HepG2 (cell line): ENCODE measurements at regions not wholly inside any gene's neighbourhood (a gene's known extent, or its start where the extent isn't known, plus 50 kb on each side); places are given as distances from the start of the nearest gene placed in this dataset.

Experiments used
- EZH2 ChIP-seq: conservative IDR thresholded peaks from 2 replicates; pipeline ENCODE4 v1.6.1; 2012; ENCODE audit warnings: mild to moderate bottlenecking, low read depth, low read length, moderate library complexity
- FOXK2 ChIP-seq: fragments of 450-650 bp; IDR thresholded peaks from 2 replicates; pipeline ENCODE4 v1.6.1; 2016
- KLF13 ChIP-seq: sonication (generic); formaldehyde crosslinking; IDR thresholded peaks from 2 replicates; pipeline ENCODE4 v1.4.0; 2020; ENCODE audit warnings: mild to moderate bottlenecking, missing genetic modification reagents
- MXI1 ChIP-seq: IDR thresholded peaks from 3 replicates; pipeline ENCODE4 v1.6.1; 2012; ENCODE audit warnings: low read depth, low read length, inconsistent platforms, borderline replicate concordance
- POLR2A ChIP-seq, 2 experiments: IDR thresholded peaks; 2 replicates each; pipeline ENCODE4 v1.6.1; 2011; ENCODE audit warnings: low read depth in 2 of 2, low read length in 2 of 2, mild to moderate bottlenecking in 1 of 2, moderate library complexity in 1 of 2; ENCODE audit not compliant: insufficient read depth in 1 of 2
- RAD21 ChIP-seq: fragments of 450-650 bp; formaldehyde crosslinking; IDR thresholded peaks from 2 replicates; pipeline ENCODE4 v1.5.0; 2020; ENCODE audit warnings: mild to moderate bottlenecking
- SPEN ChIP-seq: sonication (generic); formaldehyde crosslinking; IDR thresholded peaks from 2 replicates; pipeline ENCODE4 v1.5.1; 2020; ENCODE audit warnings: low read depth, mild to moderate bottlenecking, missing genetic modification reagents
- STAG1 ChIP-seq: sonication (generic); formaldehyde crosslinking; IDR thresholded peaks from 2 replicates; pipeline ENCODE4 v1.4.0; 2020; ENCODE audit warnings: missing genetic modification reagents
- TBL1XR1 ChIP-seq: fragments of 150-350 bp; IDR thresholded peaks from 2 replicates; pipeline ENCODE4 v1.6.1; 2014; ENCODE audit warnings: borderline replicate concordance, low read length; ENCODE audit not compliant: partially characterized antibody
- TF ChIP-seq, protein P1 (sequence below): IDR thresholded peaks from 2 replicates; pipeline ENCODE4 v1.6.1; 2016
- TF ChIP-seq, protein P2 (sequence below), 2 experiments: IDR thresholded peaks; 2 replicates each; pipeline ENCODE4 v1.6.1; 2011 to 2012; ENCODE audit warnings: low read length in 2 of 2, borderline replicate concordance in 1 of 2, low read depth in 1 of 2, mild to moderate bottlenecking in 1 of 2, moderate library complexity in 1 of 2
- TF ChIP-seq, protein P3 (sequence below): sonication (generic); formaldehyde crosslinking; conservative IDR thresholded peaks from 2 replicates; pipeline ENCODE4 v1.4.0; 2020; ENCODE audit warnings: missing genetic modification reagents

DNA sequence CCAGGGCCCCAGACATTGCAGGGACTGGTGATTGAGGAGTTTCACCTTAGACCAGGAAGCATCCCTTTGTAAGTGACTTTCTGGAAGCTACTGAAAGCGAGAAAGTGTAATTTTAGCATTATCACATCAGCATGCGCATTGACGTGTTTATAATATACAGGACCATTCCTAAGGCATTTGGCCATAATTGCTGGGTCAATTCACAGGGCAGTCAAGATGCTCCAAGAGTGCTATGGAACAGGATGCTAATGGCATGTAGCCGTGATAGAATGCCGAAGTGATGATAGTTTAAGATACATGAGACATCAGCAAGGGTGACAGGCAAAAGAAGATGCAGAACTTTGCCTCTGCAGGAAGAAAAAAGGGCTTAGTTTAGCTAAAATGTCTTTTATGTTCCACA is 347.6 kb upstream of the NBEA start:
- TF ChIP-seq MXI1 (no peak), POLR2A (IDR thresholded peaks at IDR 0.05; ENCODE audit: insufficient read depth in 1 of 2, low read depth in 2 of 2, low read length in 2 of 2) (no peak), TBL1XR1 (no peak), EZH2 (no peak), SPEN (CRISPR knock-in tag) (no peak), STAG1 (no peak), KLF13 (no peak), RAD21 (no peak), FOXK2 (no peak)
- TF ChIP-seq, protein P1, sequence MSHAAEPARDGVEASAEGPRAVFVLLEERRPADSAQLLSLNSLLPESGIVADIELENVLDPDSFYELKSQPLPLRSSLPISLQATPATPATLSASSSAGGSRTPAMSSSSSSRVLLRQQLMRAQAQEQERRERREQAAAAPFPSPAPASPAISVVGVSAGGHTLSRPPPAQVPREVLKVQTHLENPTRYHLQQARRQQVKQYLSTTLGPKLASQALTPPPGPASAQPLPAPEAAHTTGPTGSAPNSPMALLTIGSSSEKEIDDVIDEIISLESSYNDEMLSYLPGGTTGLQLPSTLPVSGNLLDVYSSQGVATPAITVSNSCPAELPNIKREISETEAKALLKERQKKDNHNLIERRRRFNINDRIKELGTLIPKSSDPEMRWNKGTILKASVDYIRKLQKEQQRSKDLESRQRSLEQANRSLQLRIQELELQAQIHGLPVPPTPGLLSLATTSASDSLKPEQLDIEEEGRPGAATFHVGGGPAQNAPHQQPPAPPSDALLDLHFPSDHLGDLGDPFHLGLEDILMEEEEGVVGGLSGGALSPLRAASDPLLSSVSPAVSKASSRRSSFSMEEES (CRISPR knock-in tag) = no peak
- TF ChIP-seq, protein P2, sequence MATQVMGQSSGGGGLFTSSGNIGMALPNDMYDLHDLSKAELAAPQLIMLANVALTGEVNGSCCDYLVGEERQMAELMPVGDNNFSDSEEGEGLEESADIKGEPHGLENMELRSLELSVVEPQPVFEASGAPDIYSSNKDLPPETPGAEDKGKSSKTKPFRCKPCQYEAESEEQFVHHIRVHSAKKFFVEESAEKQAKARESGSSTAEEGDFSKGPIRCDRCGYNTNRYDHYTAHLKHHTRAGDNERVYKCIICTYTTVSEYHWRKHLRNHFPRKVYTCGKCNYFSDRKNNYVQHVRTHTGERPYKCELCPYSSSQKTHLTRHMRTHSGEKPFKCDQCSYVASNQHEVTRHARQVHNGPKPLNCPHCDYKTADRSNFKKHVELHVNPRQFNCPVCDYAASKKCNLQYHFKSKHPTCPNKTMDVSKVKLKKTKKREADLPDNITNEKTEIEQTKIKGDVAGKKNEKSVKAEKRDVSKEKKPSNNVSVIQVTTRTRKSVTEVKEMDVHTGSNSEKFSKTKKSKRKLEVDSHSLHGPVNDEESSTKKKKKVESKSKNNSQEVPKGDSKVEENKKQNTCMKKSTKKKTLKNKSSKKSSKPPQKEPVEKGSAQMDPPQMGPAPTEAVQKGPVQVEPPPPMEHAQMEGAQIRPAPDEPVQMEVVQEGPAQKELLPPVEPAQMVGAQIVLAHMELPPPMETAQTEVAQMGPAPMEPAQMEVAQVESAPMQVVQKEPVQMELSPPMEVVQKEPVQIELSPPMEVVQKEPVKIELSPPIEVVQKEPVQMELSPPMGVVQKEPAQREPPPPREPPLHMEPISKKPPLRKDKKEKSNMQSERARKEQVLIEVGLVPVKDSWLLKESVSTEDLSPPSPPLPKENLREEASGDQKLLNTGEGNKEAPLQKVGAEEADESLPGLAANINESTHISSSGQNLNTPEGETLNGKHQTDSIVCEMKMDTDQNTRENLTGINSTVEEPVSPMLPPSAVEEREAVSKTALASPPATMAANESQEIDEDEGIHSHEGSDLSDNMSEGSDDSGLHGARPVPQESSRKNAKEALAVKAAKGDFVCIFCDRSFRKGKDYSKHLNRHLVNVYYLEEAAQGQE (IDR thresholded peaks at IDR 0.05; ENCODE audit: borderline replicate concordance in 1 of 2, low read depth in 1 of 2, low read length in 2 of 2) = no peak
- TF ChIP-seq, protein P3, sequence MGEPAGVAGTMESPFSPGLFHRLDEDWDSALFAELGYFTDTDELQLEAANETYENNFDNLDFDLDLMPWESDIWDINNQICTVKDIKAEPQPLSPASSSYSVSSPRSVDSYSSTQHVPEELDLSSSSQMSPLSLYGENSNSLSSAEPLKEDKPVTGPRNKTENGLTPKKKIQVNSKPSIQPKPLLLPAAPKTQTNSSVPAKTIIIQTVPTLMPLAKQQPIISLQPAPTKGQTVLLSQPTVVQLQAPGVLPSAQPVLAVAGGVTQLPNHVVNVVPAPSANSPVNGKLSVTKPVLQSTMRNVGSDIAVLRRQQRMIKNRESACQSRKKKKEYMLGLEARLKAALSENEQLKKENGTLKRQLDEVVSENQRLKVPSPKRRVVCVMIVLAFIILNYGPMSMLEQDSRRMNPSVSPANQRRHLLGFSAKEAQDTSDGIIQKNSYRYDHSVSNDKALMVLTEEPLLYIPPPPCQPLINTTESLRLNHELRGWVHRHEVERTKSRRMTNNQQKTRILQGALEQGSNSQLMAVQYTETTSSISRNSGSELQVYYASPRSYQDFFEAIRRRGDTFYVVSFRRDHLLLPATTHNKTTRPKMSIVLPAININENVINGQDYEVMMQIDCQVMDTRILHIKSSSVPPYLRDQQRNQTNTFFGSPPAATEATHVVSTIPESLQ (CRISPR knock-in tag) = no peak
